LNCaP clone FGC (cell line): ENCODE measurements at regions not wholly inside any gene's neighbourhood (a gene's known extent, or its start where the extent isn't known, plus 50 kb on each side); places are given as distances from the start of the nearest gene placed in this dataset.

Experiments
- DNase-seq: peaks from one replicate; pipeline ENCODE4 v3.0.0-alpha.2; 2011; ENCODE audit warnings: low read depth
- H3K4me3 ChIP-seq: 2 replicates; pipeline ENCODE4 v1.5.1; 2011; ENCODE audit warnings: mild to moderate bottlenecking, low read depth, low read length, control low read depth
- TF ChIP-seq, protein P1 (sequence below): IDR thresholded peaks from 2 replicates; pipeline ENCODE4 v1.5.1; 2012; ENCODE audit warnings: mild to moderate bottlenecking; ENCODE audit not compliant: control insufficient read depth, insufficient read depth; ENCODE audit errors: extremely low read depth

DNA sequence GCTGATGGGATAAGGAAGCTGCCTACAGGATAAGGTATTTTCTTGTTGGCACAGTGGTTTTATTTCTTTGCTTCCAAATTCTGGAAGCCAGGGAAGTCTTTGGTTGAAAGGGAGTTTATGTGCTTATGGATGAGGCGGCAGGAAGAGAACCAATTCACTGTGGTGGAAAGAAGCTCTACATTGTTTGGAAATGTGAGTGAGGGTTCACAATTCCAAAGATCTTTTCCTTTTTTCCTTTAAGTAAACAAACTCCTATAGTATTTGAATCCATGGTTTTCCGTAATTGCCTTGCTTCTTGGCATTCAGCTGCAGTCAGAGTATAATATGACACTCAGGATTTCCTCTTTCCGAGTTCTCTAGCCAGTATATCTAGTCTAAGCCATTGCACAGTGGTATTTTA lies 86.2 kb downstream of the TEX29 start:
- no peak for DNase-seq
- TF ChIP-seq, protein P1, sequence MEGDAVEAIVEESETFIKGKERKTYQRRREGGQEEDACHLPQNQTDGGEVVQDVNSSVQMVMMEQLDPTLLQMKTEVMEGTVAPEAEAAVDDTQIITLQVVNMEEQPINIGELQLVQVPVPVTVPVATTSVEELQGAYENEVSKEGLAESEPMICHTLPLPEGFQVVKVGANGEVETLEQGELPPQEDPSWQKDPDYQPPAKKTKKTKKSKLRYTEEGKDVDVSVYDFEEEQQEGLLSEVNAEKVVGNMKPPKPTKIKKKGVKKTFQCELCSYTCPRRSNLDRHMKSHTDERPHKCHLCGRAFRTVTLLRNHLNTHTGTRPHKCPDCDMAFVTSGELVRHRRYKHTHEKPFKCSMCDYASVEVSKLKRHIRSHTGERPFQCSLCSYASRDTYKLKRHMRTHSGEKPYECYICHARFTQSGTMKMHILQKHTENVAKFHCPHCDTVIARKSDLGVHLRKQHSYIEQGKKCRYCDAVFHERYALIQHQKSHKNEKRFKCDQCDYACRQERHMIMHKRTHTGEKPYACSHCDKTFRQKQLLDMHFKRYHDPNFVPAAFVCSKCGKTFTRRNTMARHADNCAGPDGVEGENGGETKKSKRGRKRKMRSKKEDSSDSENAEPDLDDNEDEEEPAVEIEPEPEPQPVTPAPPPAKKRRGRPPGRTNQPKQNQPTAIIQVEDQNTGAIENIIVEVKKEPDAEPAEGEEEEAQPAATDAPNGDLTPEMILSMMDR = no peak
- no peak overlapping the region for H3K4me3 ChIP-seq

DNA sequence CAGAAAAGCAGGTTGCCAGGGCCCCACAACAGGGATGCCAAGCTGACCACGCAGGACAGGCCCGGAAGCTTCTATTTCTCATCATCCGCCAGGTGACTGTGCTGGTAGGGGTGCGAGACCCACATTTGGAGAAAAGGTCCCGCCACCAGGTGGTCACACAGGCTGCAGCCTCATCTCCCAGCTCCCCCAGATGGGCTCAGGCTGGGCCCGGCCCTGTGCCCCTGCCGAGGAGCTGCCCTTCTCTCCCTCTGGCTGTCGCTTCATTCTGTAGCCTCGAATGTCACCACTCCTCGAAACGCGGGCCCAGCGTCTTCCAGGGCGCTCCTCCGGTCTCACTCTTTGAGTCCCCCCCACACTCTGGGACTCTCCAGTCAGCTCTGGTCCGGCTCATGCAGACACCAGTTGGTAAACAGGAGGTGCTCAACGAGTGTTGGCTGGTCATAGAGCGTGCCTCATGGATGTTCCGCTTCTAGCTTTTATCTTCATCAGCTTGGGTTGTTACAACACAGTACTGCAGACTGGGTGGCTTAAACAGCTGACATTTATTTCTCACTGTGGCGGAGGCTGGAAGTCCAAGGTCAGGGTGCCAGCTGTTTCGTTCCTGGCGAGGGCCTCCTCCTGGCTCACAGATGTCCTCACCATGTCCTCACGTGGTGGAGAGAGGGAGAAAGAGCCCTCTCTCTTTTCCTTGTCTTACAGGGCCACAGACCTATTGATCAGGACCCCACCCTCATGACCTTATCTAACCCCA lies 87.1 kb downstream of the TEX29 start:
- TF ChIP-seq, protein P1 = no peak
- DNase-seq = no peak
- H3K4me3 ChIP-seq = no peak overlapping the region

DNA sequence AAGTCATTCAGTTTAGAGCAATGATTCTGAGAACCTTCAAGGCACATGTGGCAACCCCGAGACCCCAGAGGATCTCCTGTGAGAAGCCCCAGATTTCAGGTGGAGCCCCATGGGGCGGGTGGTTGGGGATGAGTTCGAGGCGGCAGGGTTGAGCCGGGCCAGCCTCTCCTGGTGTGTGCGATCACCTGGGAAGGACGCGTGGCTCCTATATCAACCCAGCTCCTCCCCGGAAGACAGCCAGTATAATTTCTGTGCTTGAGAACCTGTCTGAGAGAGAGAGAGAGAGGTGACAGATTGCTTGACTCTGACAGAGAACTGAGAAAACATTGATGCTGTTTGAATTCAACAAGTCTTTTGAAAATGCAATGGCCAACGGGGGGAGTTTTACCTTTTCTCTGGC lies 89.0 kb downstream of the TEX29 start:
- TF ChIP-seq, protein P1 = no peak
- H3K4me3 ChIP-seq = no peak overlapping the region
- DNase-seq = no peak

DNA sequence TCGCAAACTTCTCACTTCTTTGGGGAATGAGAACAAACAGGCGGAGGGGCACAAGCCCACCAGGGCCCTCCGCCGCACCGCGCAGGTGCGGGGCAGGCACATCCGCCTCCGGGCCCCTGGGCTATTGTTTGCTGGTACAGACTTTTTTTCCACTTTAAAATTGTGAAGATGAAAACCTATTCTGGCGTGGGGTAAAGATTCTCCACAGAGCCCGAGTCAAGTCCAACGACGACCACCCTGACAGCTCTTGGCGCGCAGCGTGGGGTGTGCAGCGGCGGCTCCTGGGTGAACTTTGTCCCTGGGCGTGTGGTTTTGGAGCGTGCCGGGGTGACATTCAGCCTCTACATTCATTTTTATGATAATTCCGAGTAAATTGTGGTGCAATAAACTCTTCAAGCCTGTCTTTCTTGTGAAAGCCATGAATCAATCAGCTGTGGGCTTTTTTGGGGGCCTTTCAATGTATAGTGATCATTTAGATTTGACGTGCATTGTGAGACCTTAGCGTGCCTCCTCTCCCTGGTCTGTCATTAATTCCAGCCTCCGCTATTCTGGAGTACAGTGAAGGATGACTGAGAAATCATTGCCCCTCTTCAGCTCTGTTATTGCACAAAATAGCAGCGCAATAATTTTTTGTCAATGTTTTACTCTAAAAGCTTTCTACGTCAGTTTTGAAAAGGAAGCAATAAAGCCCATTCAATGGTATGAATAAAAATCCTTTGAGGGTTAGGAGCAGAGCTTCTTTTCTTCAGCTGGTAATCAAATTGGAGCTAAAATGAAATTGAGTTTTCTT lies 90.0 kb downstream of the TEX29 start:
- no peak for DNase-seq
- TF ChIP-seq, protein P1 = no peak
- H3K4me3 ChIP-seq = no peak overlapping the region

DNA sequence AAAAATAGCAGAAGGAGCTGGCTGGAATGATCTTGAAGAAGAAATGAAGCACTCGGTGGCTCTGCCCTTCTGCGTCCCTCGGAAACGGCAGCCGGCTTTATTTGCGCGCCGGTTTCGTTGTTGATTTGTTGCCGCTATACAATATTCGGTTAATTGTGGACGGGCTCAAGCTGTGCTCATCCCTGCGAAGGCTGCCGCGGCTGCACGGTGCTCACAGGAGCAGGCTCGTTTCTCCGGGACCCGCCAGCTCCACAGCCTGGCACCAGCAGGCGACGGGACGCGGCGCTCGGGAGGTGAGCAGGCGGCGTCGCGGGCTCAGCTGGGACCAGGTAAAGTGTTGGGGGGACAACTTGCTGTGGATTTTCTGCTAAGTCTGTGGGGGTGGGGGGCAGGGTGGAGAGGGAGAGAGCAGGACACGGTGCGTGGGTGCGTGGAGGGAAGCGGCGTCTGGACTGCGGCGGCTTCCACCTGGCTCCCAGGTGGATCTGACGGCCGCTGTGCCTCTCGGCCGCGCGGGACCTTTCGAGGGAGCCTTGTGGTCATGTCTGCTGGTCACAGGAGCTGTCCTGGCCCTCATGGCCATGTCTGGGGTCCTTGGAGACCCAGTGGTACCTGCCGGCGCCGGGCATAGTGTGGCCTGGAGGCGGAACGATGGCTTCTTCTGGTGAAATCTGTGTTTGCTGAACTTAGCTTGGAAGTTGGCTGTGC lies 90.9 kb downstream of the TEX29 start:
- no peak overlapping the region for H3K4me3 ChIP-seq
- no peak for DNase-seq
- TF ChIP-seq, protein P1 = no peak

DNA sequence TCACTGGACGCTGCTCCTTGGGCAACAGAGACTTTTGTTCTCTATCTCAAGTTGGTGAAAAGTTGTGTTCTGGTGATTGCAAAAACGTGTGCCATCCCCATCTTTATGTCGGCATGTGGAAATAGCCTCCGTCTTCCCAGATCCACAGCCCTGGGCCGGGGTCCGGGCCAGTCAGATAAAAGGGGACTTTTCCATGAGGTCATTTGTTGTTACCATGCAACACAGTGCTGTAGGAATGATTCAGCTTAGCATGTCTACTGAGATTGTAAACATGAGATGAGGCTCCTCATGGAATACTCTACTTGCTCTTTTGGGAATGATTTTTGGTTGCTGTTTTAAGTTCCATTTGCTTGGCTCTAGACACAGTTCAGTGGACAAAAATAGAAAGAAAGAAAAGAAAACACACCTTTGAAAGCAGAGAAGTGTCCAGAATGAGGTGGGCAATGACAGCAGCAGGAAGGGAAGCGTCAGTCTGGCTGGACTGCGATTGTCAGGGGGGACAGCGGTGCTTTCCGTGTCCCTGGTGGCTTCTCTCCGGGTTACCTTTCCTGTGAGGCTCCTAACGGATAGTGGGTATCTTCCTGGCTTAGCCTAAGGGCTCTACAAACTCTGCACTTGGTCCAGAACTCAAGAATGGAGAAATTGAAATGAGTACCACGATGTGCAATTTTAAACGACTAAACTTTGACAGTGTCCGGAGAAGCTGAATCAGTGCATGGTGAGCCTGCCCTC lies 91.6 kb downstream of the TEX29 start:
- no peak for DNase-seq
- no peak overlapping the region for H3K4me3 ChIP-seq
- TF ChIP-seq, protein P1 = no peak
